CD4-positive, alpha-beta T cell treated with Interleukin-2 at 100 ng/mL for 4 hours (primary cell): ENCODE measurements at regions not wholly inside any gene's neighbourhood (a gene's known extent, or its start where the extent isn't known, plus 50 kb on each side); places are given as distances from the start of the nearest gene placed in this dataset.

Experiments used
- DNase-seq: peaks from one replicate; pipeline ENCODE4 v3.0.0-alpha.2; 2020; ENCODE audit warnings: low spot score

DNA sequence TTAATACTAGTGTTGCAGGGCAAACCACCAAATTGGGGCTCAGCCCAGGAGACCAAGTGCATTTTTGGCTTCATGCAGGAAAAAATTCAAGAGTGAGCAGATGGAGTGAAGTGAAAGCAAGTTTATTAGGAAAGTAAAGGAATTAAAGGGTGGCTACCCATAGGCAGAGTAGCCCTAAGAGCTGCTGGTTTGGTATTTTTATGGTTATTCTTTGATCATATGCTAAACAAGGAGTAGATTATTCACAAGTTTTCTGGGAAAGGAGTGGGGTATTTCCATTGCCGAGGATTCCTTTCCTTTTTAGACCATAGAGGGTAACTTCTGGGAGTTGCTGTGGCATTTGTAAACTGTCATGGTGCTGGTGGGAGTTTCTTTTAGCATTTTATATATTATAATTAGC lies 459.0 kb downstream of the KLF5 start:
- no peak for DNase-seq

DNA sequence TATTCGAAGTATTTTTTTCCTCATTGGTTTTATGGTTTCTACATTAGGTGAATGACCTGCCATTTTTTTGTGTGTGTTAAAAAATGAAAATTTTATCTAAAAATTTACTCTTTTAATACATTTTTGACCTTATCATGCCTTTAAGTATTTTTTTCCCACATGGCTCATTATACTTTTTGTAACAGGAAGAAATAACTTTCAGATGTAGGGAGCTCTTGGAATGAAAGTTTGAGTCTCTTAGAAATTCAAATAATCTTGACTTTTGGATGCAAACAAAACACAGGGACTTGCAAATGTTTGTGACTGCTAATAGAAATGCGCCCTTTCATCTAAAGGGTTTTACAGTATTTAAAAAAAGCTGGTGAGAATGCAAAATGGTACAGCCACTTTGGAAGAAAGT lies 457.9 kb downstream of the KLF5 start:
- no peak for DNase-seq

DNA sequence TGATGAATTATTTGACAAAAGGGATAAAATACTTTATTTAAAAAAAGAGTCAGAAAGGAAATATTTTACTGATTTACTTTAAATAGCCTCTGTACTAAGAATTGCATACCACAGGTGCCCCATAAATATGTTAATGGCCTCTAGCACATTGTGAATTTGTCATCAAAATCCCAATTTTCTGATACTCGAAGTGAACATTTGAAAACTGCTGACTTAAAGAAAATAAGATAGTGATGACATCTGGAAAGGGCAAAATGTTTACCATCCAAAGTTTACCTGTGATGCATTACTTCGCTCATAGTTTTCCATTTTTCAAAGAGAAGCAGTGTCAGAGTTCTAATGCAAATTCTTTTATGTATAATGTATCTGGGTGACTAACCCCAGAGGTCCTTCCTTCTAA lies 455.4 kb downstream of the KLF5 start:
- DNase-seq, result no peak

DNA sequence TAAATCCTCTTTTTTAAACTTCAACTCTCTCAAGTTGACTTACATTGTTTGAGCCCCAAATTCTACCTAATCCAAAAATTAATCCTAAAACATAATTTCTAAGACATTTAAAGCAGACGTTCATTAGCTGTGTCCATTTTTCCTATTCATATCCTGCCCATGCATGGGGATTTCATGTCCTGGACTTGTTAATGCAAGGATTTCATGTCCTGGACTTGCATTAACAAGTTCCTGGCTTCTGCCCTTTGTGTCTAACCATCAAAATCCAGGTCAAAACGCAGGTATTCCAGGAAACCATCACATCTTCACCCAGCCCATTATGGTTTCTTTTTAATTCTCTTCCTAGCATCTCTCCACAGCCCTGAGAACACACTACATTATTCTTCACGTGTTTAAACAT lies 454.9 kb downstream of the KLF5 start:
- DNase-seq, result no peak

DNA sequence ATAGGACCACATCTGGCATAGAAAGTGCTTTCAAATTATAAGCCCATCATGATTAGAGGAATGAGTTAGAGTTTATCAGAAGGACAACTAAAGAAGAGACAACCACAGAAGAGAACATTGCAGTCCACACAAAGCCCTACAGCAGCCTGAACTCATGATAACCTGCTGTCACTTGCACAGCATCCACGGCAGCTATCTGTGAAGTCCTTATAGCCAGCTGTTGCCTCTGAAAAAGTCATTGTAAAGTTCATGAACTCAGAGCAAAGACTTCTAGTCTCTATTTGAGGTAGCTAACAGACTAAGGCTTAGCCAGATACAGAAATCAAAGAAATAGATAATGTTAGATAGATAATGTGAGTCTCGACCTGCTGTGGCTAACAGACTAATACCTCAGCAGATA lies 450.0 kb downstream of the KLF5 start:
- no peak for DNase-seq

DNA sequence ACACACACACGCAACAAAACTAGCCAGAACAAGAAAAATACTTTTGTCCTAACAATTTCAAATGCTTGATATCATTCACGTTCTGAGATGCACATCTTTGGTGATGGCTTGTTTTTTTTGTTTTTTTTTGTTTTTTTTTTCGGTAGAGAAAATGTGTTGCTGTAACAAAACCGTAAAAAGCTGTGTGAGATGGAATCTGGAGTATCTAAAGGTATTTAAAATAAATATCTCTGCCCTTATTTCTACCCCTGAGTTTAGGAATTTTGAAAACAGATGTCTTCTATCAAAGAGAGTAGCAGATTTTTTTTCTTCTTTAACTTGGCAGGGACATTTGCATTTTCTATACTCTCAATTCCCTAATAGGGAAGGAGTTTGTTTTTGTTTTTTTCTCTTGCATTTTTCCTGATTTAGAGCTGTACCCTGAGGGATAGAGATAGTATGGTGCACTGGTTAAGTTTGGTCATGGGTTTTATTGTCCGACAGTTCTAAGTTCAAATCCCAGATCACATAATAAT lies 446.6 kb downstream of the KLF5 start:
- DNase-seq, result no peak

DNA sequence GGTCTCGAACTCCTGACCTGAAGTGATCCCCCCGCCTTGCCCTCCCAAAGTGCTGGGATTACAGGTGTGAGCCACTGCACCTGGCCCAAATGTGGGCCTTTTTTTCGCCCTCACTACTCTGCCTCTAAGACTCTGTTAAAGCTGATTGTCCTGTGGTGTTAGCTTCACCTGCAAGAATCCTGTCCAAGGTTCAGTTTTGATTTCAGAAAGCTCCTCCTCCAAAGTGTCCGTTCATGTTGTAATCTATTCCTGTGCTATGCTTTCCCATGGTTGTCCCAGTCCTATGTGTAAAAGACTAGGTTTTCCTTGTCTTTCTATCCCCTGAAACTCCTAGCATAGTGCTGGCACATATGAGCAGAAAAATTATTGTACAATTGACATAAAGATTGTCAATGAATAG lies 440.9 kb downstream of the KLF5 start:
- no peak for DNase-seq

DNA sequence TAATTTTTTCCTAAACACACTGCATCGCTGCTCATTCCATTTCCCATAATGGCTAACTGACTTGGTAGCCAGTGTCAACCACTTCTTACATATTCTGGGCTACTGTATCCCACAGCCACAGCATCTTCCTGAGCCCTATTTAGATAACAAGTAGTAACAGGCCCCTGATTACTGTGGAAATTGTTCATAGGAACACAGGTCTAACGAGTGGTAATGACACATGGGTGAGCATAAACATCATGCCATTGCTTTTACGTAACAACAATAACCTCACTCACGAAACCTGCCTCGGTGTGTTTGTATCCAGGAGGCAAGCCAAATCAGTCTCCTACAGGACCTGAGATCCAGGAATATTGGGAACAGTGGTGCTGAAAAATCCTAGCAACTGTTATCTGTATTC lies 438.6 kb downstream of the KLF5 start:
- no peak for DNase-seq

DNA sequence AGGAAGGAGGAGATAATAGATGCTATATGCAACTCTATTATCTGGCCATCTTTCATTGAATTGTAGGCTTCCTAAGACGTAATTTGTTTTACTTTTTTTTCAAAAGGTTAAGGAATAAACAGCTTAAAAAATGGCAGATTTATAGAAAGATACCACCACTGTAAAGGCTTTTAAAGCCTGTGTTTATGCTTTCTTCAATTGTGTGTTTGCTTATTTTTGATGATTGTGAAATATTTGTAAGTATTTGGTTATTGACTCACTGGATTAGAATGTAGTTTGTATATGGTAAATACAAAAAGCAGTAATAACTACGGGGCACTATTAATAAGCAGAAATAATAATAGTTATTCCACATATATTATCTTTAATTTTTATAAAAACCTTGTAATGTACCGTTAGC lies 437.9 kb downstream of the KLF5 start:
- DNase-seq, result no peak

DNA sequence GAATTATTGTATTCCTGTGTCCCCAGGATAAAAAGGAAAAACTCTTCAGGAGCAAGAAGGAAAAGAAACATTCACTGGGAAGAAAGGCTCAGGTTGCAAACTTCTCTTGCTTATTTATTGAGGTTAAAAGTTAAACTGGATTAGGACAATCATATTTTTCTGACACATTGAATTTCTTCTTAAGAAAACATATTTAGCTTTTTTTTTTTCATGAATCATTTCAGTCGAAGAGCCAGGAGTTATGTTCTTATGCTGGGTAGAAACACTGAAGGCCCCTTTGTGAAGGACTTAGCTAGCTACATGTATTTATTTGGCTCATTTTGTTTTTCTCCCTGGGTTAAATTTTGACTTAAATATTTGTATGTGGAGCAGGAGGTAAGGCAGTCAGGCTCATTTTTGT lies 434.0 kb downstream of the KLF5 start:
- no peak for DNase-seq

DNA sequence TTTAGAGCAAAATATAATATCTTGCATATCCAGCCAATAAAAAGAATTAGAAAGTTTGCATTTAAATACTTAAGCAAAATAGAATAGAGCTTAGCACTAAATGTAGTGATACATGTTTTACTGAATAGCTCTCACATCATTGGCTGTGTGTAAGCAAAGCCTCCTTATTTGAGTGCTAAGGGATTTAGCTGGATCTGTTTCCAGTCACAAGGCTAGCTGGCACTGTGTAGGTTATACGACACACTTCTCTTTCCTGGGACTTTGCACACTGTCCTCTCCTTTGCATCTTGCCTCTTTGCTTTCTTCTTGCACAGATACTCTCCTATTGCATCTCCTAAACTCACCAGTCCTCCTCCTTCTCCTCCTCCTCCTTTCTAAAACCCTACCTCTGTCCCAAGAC lies 423.8 kb downstream of the KLF5 start:
- DNase-seq, result no peak

DNA sequence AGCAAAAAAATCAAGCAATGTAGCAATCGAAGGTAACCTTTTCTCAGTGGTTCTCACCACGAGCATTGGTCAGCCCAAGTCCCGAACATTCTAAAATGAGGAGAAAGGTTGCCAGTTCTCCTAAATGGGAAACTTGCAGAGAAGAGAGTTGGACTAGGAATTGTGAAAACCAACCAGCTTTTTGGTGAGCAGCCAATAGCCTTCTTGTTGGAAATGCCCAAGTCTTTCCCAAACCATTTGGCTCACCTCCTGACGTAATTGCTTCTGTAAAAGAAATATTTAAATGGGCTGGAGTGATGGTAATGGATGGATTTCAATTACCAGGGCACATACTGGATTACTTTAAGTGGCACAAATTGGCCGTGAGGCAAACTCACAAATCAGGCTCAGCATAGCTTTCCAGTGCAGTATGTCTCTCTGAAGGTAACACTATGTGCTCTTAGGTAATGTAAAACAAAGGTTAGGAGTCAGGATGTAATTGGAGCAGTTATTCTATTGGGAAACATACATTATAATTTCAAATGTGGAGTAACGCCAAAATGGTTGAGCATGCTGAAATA lies 423.2 kb downstream of the KLF5 start:
- DNase-seq, result no peak

DNA sequence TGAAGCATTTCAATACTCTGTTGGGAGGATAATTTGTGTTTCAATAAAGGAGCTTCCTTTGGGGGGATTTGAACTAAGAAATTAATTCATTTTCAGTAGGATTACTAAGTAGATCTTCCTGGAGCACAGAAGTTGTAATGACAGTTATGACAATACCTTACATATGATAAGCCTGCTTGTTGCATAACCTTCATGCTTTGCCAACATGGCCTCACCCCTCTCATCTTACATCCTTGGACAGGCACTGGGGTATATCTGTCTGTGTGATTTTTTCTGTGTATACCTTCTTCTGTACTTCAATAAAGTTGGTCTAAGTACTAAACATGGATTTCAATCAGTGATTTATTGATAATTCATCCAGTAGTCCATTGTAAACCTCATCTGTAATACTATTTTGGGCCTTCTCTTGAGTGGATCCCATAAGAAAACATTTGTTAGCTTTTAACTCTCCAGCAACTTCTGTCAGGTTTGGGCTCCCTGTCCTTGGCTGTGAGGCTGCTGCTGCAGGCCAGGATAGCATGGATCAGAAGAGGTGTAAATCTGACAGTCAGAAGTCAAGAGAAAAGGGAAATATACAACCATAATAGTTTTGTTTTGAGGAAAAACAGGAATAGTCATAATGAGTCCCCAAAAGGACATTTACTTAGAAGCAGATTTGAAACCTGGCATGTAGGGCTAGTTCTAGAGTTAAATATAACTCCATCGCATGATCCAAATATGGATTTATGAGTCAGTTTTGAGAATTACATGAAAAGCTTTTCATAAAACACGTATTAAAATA lies 422.2 kb downstream of the KLF5 start:
- DNase-seq, result no peak

DNA sequence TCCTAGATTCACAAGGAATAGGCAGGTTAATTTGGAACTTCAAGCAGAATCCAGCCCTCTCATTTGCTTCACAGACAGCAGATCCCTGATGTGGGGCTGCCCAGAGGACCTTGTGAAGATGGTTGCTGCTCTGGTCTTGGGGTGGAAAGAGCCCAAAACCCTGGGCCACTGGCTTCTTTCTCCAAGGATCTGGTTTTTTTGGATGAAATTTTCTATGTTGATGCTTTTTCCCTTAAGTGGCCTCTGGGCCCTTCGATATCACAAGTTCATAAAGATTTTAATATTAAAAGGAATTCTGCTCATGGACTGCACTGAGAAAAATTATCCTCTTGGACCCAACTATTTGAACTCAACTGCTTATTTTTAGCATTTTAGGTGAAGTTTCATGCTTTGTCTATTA lies 421.1 kb downstream of the KLF5 start:
- no peak for DNase-seq

DNA sequence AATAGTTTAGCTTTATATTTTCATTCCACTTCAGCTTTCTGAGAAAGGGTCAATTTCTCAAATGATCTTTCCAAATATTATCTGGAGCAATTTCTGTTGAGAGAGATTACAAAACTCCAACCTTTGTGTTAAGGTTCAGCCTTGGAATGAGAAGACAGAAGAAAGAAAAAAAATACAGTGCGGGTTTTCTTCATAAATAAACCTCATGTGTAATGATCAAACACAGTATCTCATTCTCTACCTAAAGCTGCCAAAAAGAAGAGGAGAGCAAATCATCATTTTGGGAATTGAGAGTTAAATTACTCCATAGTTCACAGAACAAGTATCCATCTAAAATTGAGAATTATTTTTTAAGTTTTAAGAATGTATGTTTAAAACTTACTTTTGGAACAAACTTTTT lies 420.5 kb downstream of the KLF5 start:
- DNase-seq, result no peak

DNA sequence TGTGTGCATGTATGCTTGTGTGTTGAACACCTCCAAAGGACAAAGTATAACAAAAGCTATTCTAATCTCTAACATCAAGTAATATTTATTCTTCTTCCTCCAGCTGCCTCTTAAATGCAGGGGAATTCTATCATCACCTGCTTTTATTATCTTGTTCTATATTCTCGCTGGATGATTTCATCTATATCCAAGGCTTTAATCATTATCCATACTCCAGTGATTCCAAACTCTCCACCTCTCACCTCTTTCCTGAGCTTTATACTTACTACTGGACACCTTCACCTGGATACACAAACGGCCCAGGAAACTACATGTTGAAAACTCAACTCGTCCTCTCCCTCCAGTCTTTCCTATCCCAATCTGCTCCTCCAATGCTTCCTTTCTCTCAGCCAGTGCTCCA lies 418.6 kb downstream of the KLF5 start:
- DNase-seq, result no peak

DNA sequence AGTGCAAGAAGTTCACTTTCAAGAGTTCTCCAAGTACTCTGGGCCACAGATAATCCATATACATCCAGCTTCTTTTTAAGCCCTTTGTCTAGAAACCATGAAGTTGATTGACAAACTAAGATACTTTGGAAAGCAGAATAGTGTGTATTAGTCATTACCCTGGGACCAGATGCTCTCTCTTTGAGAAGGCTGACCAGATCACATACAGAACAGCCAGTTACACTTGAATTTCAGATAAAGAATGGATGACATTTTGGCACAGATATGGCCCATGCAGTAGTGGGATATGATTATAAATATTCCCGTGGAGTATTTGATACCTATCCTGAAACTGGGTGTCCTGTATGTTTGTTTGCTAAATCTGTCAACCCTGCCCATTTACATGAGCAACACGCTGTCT lies 414.2 kb downstream of the KLF5 start:
- DNase-seq, result no peak

DNA sequence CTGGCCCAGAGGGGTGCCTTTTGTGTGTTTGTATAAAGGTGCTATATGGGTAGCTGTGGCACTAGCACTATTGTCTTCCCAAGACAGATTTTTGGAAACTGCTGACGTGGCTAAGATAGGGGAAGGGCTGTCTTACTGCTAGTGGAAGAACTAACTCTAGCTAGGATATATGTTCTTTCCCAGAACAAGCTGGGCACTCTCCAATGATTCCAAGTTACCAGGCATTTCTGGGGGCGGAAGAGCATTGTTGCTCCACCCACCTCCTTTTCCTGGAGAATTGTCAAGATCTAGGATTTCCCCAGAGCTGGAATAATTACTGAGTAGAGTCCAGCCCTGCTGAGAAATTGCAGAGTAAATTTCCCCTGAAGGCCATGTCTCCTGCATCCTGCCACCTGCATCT lies 408.3 kb downstream of the KLF5 start:
- no peak for DNase-seq

DNA sequence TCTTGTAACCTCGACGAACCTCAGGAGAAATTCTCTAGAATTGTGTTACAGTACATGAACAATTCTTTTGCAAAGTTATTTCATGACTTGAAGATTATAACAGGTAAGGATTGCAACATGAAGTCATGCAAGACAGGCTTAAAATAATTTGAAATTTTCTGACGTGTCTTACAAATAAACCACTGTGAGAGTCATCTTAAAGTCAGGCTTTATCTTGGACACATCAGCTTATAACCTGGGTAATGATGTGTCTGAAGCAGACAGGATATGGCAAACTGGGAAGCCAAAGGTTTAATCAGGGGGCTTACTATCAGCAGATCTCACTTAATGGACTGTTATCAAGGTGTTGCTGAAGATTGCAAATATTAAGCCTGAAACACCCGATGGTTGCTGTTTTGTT lies 407.8 kb downstream of the KLF5 start:
- DNase-seq, result no peak

DNA sequence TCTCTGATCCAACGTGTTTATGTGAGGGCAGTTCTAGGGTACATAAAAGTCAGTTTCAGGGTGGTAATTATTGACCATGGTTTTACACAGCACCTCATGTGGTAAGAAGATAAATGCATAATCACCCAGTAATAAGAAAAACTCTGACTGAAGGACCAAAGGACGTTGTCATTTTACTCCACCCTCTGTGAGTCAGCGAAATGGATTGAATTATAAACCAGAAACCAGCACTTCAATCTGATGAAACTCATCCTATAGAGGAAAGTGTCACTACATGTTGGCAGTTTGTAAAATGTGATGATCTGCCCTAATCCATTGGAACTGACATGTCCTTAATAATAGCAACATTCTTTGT lies 406.8 kb downstream of the KLF5 start:
- no peak for DNase-seq

DNA sequence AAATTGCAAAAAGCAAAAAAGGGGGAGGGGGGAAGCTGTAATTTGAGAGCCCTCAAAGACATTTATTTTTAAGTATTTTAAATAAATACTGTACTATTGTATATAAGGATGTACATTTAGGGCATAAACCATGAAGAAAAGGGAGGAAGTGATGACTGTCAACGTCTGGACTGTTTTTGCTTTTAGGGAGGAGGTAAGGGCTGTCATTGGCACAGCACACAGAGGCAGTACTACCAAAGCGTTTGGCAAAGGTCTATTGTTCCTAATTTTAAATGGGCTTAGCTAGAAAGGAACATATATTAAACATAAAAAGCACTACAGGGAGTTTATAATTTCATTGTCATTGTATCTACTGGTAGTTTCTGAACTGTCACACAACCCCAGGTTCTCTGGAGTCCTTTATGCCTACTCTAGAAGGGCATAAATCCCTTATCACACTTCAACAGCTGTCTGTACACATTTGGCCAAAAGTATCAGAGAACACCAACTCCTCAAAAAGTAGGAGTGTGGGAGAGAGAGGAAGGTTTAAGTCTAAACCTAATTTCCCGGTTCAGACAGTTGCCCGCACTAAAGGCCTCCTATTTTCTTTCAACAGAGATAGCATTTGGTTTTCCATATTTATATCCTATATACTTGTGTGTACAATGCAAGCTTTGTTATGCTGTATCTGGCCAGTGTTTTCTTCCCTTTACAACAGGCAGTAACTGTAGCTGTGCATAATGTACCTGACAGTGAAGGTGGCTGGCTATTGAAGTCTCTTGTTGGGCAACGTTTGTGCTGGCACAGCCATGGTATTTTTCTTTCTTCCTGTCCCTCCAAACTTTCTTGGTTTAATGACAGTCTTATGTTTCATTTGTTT lies 406.2 kb downstream of the KLF5 start:
- DNase-seq, result no peak

DNA sequence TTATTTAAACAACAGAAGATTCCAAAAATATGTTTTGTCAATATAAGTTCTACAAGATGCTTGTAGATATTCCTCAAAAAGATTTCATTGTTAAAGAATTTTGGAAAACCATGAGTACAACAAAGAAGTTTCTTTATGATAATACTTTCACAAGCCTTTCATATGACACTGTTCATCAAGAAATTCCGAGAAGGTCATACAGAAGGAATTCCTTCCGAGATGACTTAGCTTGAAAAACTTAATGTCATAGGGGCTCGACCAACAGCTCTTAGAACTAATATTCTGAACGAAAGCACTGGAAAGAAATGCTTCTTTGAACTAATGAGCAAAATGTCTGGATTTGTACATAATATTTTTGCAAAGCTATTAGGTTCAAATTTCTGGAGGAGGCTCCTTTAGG lies 403.4 kb downstream of the KLF5 start:
- DNase-seq, result no peak
